ENCODE measurements at regions not wholly inside any gene's neighbourhood (a gene's known extent, or its start where the extent isn't known, plus 50 kb on each side); places are given as distances from the start of the nearest gene placed in this dataset.

- no peak for DNase-seq
- CTCF ChIA-PET, result no interaction called here
Observed at GRCh38 chr5:93087326-93087725, 493.7 kb downstream of the NR2F1-AS1 start.

GRCh38 chr5:93082981-93083380 is 498.0 kb downstream of the NR2F1-AS1 start:
- no peaks in the 10 kb centered on the region for H3K9me3 Mint-ChIP-seq
- H3K27ac Mint-ChIP-seq, result no peak overlapping the region
- no peak for DNase-seq
- CTCF ChIA-PET, result no interaction called here
- H3K4me3 Mint-ChIP-seq, result no peak overlapping the region
- no peaks in the 10 kb centered on the region for H3K4me1 Mint-ChIP-seq
- no peaks in the 10 kb centered on the region for H3K27me3 Mint-ChIP-seq
- no peaks in the 10 kb centered on the region for H3K36me3 Mint-ChIP-seq

More at GRCh38 chr5:93087326-93087725, 493.7 kb downstream of the NR2F1-AS1 start:
- no peaks in the 10 kb centered on the region for H3K27me3 Mint-ChIP-seq
- H3K9me3 Mint-ChIP-seq, result no peaks in the 10 kb centered on the region
- no peaks in the 10 kb centered on the region for H3K4me1 Mint-ChIP-seq
- no peak overlapping the region for H3K27ac Mint-ChIP-seq
- H3K36me3 Mint-ChIP-seq, result no peaks in the 10 kb centered on the region
- no peak overlapping the region for H3K4me3 Mint-ChIP-seq

- H3K27me3 Mint-ChIP-seq, result no peaks in the 10 kb centered on the region
- no peak overlapping the region for H3K4me3 Mint-ChIP-seq
- CTCF ChIA-PET, result no interaction called here
- no peaks in the 10 kb centered on the region for H3K36me3 Mint-ChIP-seq
- no peaks in the 10 kb centered on the region for H3K9me3 Mint-ChIP-seq
- no peaks in the 10 kb centered on the region for H3K4me1 Mint-ChIP-seq
- DNase-seq, result no peak
- no peak overlapping the region for H3K27ac Mint-ChIP-seq
Observed at GRCh38 chr5:93079046-93079445, 502.0 kb downstream of the NR2F1-AS1 start.

- Mint-ChIP-seq H3K27ac (no peak overlapping the region), H3K27me3 (no peaks in the 10 kb centered on the region), H3K9me3 (no peaks in the 10 kb centered on the region), H3K4me1 (no peaks in the 10 kb centered on the region), H3K36me3 (no peaks in the 10 kb centered on the region), H3K4me3 (no peak overlapping the region)
- CTCF ChIA-PET, result no interaction called here
- no peak for DNase-seq
Observed at GRCh38 chr5:93078082-93079038, 502.7 kb downstream of the NR2F1-AS1 start.

- no peak for DNase-seq
- Mint-ChIP-seq H3K9me3 (no peaks in the 10 kb centered on the region), H3K27me3 (no peaks in the 10 kb centered on the region), H3K4me3 (no peak overlapping the region), H3K27ac (no peak overlapping the region), H3K36me3 (no peaks in the 10 kb centered on the region), H3K4me1 (no peaks in the 10 kb centered on the region)
- CTCF ChIA-PET, result no interaction called here
Observed at GRCh38 chr5:93076566-93076965, 504.5 kb downstream of the NR2F1-AS1 start.

- H3K36me3 Mint-ChIP-seq, result no peaks in the 10 kb centered on the region
- CTCF ChIA-PET, result no interaction called here
- no peaks in the 10 kb centered on the region for H3K27me3 Mint-ChIP-seq
- no peak overlapping the region for H3K27ac Mint-ChIP-seq
- no peaks in the 10 kb centered on the region for H3K4me1 Mint-ChIP-seq
- H3K4me3 Mint-ChIP-seq, result no peak overlapping the region
- no peaks in the 10 kb centered on the region for H3K9me3 Mint-ChIP-seq
- no peak for DNase-seq
Observed at GRCh38 chr5:93076096-93076495, 504.9 kb downstream of the NR2F1-AS1 start.

GRCh38 chr5:93073547-93073946 is 507.5 kb downstream of the NR2F1-AS1 start:
- Mint-ChIP-seq H3K27me3 (no peaks in the 10 kb centered on the region), H3K27ac (no peak overlapping the region), H3K4me3 (no peak overlapping the region), H3K4me1 (no peaks in the 10 kb centered on the region), H3K9me3 (no peaks in the 10 kb centered on the region), H3K36me3 (no peaks in the 10 kb centered on the region)
- no peak for DNase-seq
- CTCF ChIA-PET, result no interaction called here

- Mint-ChIP-seq H3K4me3 (no peak overlapping the region), H3K9me3 (no peaks in the 10 kb centered on the region), H3K4me1 (no peaks in the 10 kb centered on the region), H3K36me3 (no peaks in the 10 kb centered on the region), H3K27me3 (no peaks in the 10 kb centered on the region), H3K27ac (no peak overlapping the region)
- CTCF ChIA-PET, result no interaction called here
- DNase-seq, result no peak
Observed at GRCh38 chr5:93072831-93073459, 508.1 kb downstream of the NR2F1-AS1 start.

GRCh38 chr5:93071710-93072109 is 509.3 kb downstream of the NR2F1-AS1 start:
- Mint-ChIP-seq H3K27me3 (no peaks in the 10 kb centered on the region), H3K36me3 (no peaks in the 10 kb centered on the region), H3K9me3 (no peaks in the 10 kb centered on the region), H3K4me1 (no peaks in the 10 kb centered on the region), H3K4me3 (no peak overlapping the region), H3K27ac (no peak overlapping the region)
- CTCF ChIA-PET, result no interaction called here
- no peak for DNase-seq

GRCh38 chr5:93070938-93071337 is 510.1 kb downstream of the NR2F1-AS1 start:
- Mint-ChIP-seq H3K36me3 (no peaks in the 10 kb centered on the region), H3K9me3 (no peaks in the 10 kb centered on the region), H3K4me1 (no peaks in the 10 kb centered on the region), H3K27me3 (no peaks in the 10 kb centered on the region), H3K27ac (no peak overlapping the region), H3K4me3 (no peak overlapping the region)
- CTCF ChIA-PET, result no interaction called here
- DNase-seq, result no peak

- Mint-ChIP-seq H3K4me1 (no peaks in the 10 kb centered on the region), H3K9me3 (no peaks in the 10 kb centered on the region), H3K4me3 (no peak overlapping the region), H3K27me3 (no peaks in the 10 kb centered on the region), H3K27ac (no peak overlapping the region), H3K36me3 (no peaks in the 10 kb centered on the region)
- DNase-seq, result no peak
- CTCF ChIA-PET, result no interaction called here
Observed at GRCh38 chr5:93069276-93069675, 511.7 kb downstream of the NR2F1-AS1 start.

GRCh38 chr5:93062548-93062947 is 518.5 kb downstream of the NR2F1-AS1 start:
- Mint-ChIP-seq H3K27me3 (no peaks in the 10 kb centered on the region), H3K27ac (no peak overlapping the region), H3K4me3 (no peak overlapping the region), H3K36me3 (no peaks in the 10 kb centered on the region), H3K4me1 (no peaks in the 10 kb centered on the region), H3K9me3 (peaks cover 4% of the 10 kb centered on the region)
- CTCF ChIA-PET, result no interaction called here
- no peak for DNase-seq

GRCh38 chr5:93058309-93058708 is 522.7 kb downstream of the NR2F1-AS1 start:
- H3K4me1 Mint-ChIP-seq, result no peaks in the 10 kb centered on the region

GRCh38 chr5:93057311-93057710 is 523.7 kb downstream of the NR2F1-AS1 start:
- Mint-ChIP-seq H3K4me1 (no peaks in the 10 kb centered on the region), H3K27ac (no peak overlapping the region), H3K9me3 (peaks cover 1% of the 10 kb centered on the region), H3K36me3 (no peaks in the 10 kb centered on the region), H3K4me3 (no peak overlapping the region), H3K27me3 (no peaks in the 10 kb centered on the region)
- CTCF ChIA-PET, result no interaction called here
- DNase-seq, result no peak

More at GRCh38 chr5:93058309-93058708, 522.7 kb downstream of the NR2F1-AS1 start:
- no peaks in the 10 kb centered on the region for H3K27me3 Mint-ChIP-seq
- peaks cover 4% of the 10 kb centered on the region for H3K9me3 Mint-ChIP-seq
- H3K27ac Mint-ChIP-seq, result no peak overlapping the region
- CTCF ChIA-PET, result no interaction called here
- no peaks in the 10 kb centered on the region for H3K36me3 Mint-ChIP-seq
- no peak for DNase-seq
- H3K4me3 Mint-ChIP-seq, result no peak overlapping the region

- no peaks in the 10 kb centered on the region for H3K27me3 Mint-ChIP-seq
- no peak for DNase-seq
- no peak overlapping the region for H3K27ac Mint-ChIP-seq
- no peak overlapping the region for H3K4me3 Mint-ChIP-seq
- no peaks in the 10 kb centered on the region for H3K4me1 Mint-ChIP-seq
- CTCF ChIA-PET, result no interaction called here
- no peaks in the 10 kb centered on the region for H3K36me3 Mint-ChIP-seq
- H3K9me3 Mint-ChIP-seq, result no peaks in the 10 kb centered on the region
Observed at GRCh38 chr5:93055971-93056370, 525.0 kb downstream of the NR2F1-AS1 start.
